ENCODE measurements at regions not wholly inside any gene's neighbourhood (a gene's known extent, or its start where the extent isn't known, plus 50 kb on each side); places are given as distances from the start of the nearest gene placed in this dataset.

GRCh38 chr9:71191708-71192107, 70.3 kb upstream of the TRPM3 start:
- Histone ChIP-seq H3K27ac (ENCODE audit: low read depth, low read length) (no peak overlapping the region), H3K56ac (replicated peaks; ENCODE audit: insufficient read length, low read depth, low read length) (no peak overlapping the region), H3K4me1 (replicated peaks in 1 of 4; ENCODE audit: control insufficient read depth in 3 of 4, insufficient read depth in 4 of 4, low read length in 3 of 4) (no peaks in the 10 kb centered on the region), H3K27me3 (replicated peaks in 1 of 4; ENCODE audit: control insufficient read depth in 3 of 4, extremely low read depth in 1 of 4, insufficient read depth in 3 of 4, low read length in 3 of 4) (no peaks in the 10 kb centered on the region; a peak in 1 of 7 replicates), H3K79me2 (ENCODE audit: control insufficient read depth in 1 of 2, insufficient read depth in 2 of 2, low read length in 2 of 2) (no peaks in the 10 kb centered on the region), H3K4me2 (ENCODE audit: insufficient read depth in 1 of 2, low read depth in 2 of 2, low read length in 2 of 2) (no peak overlapping the region), H2AK5ac (ENCODE audit: low read depth, low read length) (no peak overlapping the region), H4K20me1 (replicated peaks in 1 of 2; ENCODE audit: control insufficient read depth in 1 of 2, insufficient read depth in 2 of 2, low read length in 2 of 2) (no peaks in the 10 kb centered on the region), H4K91ac (replicated peaks; ENCODE audit: insufficient read length, low read length) (no peak overlapping the region), H3K18ac (ENCODE audit: extremely low read depth, low read length) (no peak overlapping the region), H2BK120ac (replicated peaks; ENCODE audit: low read depth, low read length) (no peak overlapping the region), H3K14ac (ENCODE audit: insufficient read length) (no peak overlapping the region), H2BK20ac (ENCODE audit: low read length) (no peak overlapping the region), H3K4ac (replicated peaks; ENCODE audit: insufficient read length, low read depth, low read length) (no peak overlapping the region), H3K23ac (ENCODE audit: insufficient read length) (no peak overlapping the region), H3K9ac (replicated peaks in 1 of 4; ENCODE audit: extremely low read depth in 1 of 4, low read depth in 3 of 4, low read length in 3 of 4) (no peak overlapping the region), H3K36me3 (ENCODE audit: control insufficient read depth in 2 of 4, insufficient read depth in 4 of 4, low read length in 3 of 4) (no peaks in the 10 kb centered on the region), H4K5ac (ENCODE audit: insufficient read length, low read depth, low read length) (no peak overlapping the region), H2BK5ac (ENCODE audit: low read depth, low read length) (no peak overlapping the region), H3K23me2 (ENCODE audit: low read depth, low read length) (peaks cover 3% of the 10 kb centered on the region; the same call in 1 of the 2 replicates), H3K4me3 (ENCODE audit: extremely low read depth in 1 of 4, insufficient read depth in 2 of 4, low read depth in 3 of 4, low read length in 4 of 4) (no peak overlapping the region), H3K79me1 (ENCODE audit: low read depth, low read length) (no peaks in the 10 kb centered on the region), H2BK12ac (ENCODE audit: low read depth, low read length) (no peak overlapping the region), H2AFZ (ENCODE audit: low read length) (no peak overlapping the region), H3K9me3 (ENCODE audit: insufficient read depth in 2 of 2, low read depth in 1 of 2, low read length in 1 of 2) (no peaks in the 10 kb centered on the region), H2BK15ac (ENCODE audit: low read length) (no peak overlapping the region), H4K8ac (ENCODE audit: extremely low read depth, insufficient read depth, low read length) (no peak overlapping the region)
- no peak for TF ChIP-seq RBBP5 (IDR thresholded peaks at IDR 0.05; ENCODE audit: borderline replicate concordance, low read depth, low read length)
- no peak for TF ChIP-seq FOSL1 (IDR thresholded peaks at IDR 0.05; ENCODE audit: insufficient read depth, low read depth, low read length)
- no peak for TF ChIP-seq SP2 (IDR thresholded peaks at IDR 0.05; ENCODE audit: low read length)
- no peak for TF ChIP-seq RXRA (IDR thresholded peaks at IDR 0.05; ENCODE audit: insufficient read depth, low read depth, low read length)
- CTCF ChIA-PET (ENCODE audit: partially characterized antibody): no interaction called here
- DNase-seq (ENCODE audit: low read depth in 1 of 2, low spot score in 2 of 2) (no peak), FAIRE-seq (no peak)
- POLR2A ChIA-PET (ENCODE audit: partially characterized antibody): no interaction called here
- WGBS, 2 experiments (ENCODE audit: extremely low coverage in 1 of 2, insufficient coverage in 1 of 2, insufficient read length in 1 of 2, insufficient replicate concordance in 2 of 2, low coverage in 1 of 2, low lambda C conversion rate in 2 of 2, missing lambda C conversion rate in 1 of 2): 77% methylated on average over 3 of the region's 3 CpGs; no CpG with 5 or more reads in 1 of the 2 experiments
